C4-2B (cell line): ENCODE measurements at regions not wholly inside any gene's neighbourhood (a gene's known extent, or its start where the extent isn't known, plus 50 kb on each side); places are given as distances from the start of the nearest gene placed in this dataset.
"Not testable (repeated sequence)": the region's sequence is repeated elsewhere in the genome, so short reads cannot be mapped to it uniquely, and the experiment has no call there.

ENCODE experiments used
- H3K27ac ChIP-seq: fragments of 450-650 bp; 2 replicates; pipeline ENCODE4 v1.5.1; 2017
- ZFX ChIP-seq: fragments of 450-650 bp; IDR thresholded peaks from 2 replicates; pipeline ENCODE4 v1.6.1; 2017
- TF ChIP-seq, protein P1 (sequence below): fragments of 450-650 bp; conservative IDR thresholded peaks from 2 replicates; pipeline ENCODE4 v1.5.1; 2017; ENCODE audit warnings: mild to moderate bottlenecking

- no peak for TF ChIP-seq ZFX
- TF ChIP-seq, protein P1, sequence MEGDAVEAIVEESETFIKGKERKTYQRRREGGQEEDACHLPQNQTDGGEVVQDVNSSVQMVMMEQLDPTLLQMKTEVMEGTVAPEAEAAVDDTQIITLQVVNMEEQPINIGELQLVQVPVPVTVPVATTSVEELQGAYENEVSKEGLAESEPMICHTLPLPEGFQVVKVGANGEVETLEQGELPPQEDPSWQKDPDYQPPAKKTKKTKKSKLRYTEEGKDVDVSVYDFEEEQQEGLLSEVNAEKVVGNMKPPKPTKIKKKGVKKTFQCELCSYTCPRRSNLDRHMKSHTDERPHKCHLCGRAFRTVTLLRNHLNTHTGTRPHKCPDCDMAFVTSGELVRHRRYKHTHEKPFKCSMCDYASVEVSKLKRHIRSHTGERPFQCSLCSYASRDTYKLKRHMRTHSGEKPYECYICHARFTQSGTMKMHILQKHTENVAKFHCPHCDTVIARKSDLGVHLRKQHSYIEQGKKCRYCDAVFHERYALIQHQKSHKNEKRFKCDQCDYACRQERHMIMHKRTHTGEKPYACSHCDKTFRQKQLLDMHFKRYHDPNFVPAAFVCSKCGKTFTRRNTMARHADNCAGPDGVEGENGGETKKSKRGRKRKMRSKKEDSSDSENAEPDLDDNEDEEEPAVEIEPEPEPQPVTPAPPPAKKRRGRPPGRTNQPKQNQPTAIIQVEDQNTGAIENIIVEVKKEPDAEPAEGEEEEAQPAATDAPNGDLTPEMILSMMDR, result no peak
- no peak overlapping the region for H3K27ac ChIP-seq
Observed at GRCh38 chr10:60476451-60476850, 86.8 kb upstream of the ANK3 start.

DNA sequence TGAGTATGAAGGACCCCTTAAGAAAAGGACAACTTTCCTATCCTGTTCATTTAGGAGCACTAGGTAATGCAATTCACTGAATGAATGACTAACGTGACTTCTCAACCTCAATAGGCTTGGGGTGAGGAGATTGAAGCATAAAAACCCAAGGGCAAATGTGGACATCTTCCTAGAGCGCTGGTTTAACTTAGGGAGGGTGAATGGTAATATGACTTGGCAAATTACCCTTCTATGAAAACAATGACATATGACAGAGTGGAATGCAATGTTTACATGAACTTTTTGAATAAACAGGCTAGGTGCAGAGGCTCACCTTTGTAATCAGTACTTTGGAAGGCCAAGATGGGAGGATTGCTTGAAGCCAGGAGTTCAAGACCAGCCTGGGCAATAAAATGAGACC lies 83.9 kb upstream of the ANK3 start:
- TF ChIP-seq ZFX, result no peak
- TF ChIP-seq, protein P1, result no peak
- H3K27ac ChIP-seq, result no peak overlapping the region

DNA sequence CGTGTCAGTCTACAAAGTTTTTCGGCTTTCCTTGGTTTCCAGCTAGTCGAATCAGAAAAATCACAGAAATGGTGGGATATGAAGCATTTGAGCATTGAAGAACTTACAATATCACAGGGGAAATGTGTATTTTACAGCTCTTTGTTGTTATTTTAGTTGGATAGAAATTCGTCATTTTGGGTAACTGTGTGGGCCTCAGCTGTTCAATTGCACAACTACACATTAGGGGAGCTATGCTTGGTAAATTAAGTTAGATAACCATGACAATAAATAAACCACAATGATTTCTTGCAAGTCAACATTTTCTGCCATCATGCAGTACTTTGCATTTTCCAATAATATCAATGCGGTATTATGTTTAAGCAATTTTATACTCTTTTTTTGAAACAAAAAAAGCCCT lies 80.4 kb upstream of the ANK3 start:
- TF ChIP-seq ZFX, result no peak
- TF ChIP-seq, protein P1, result no peak
- no peak overlapping the region for H3K27ac ChIP-seq

GRCh38 chr10:60469147-60469546 lies 79.5 kb upstream of the ANK3 start:
- H3K27ac ChIP-seq, result not testable (repeated sequence)

- no peak overlapping the region for H3K27ac ChIP-seq
Observed at GRCh38 chr10:60467202-60467546, 77.5 kb upstream of the ANK3 start.

DNA sequence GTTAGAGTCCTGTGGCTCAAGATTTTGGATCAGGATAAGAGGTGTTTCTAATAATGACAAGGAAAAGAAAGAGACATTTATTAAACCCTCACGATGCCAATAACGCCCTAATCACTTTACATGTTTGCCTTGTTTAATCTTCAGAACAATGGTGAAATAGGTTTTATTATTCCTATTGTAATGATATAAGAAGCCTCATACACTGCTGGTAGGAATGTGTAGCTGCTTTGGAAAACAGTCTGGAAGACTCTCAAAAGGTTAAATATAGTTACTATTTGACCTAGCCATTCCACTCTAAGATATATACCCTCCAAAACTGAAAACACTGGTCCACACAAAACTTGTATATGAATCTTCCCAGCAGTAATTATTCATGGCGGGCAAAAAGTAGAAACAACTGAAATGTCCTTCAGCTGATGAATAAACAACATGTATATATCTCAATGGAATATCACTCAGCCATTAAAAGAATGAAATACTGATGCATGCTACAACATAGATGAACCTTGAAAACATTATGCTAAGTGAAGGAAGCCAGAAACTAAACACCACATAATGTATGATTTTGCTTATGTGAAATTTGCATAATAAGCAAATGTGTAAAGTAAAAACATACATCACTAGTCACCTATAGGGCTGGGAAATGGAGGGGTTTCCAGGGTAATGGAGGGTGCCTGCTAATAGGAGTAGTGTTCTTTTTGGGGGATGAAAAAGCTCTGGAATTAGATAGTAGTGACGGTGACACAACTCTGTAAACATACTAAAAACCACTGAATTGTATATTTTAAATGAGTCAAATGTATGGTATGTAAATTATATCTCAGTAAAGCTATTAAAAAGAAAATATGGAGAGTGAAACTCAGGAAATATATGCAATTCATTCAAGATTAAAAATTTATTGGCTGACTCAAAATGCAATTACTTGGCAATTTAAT lies 76.9 kb upstream of the ANK3 start:
- no peak overlapping the region for H3K27ac ChIP-seq
- TF ChIP-seq, protein P1, result no peak
- TF ChIP-seq ZFX, result no peak

More at GRCh38 chr10:60467202-60467546, 77.5 kb upstream of the ANK3 start:
- no peak for TF ChIP-seq ZFX
- TF ChIP-seq, protein P1, result no peak

DNA sequence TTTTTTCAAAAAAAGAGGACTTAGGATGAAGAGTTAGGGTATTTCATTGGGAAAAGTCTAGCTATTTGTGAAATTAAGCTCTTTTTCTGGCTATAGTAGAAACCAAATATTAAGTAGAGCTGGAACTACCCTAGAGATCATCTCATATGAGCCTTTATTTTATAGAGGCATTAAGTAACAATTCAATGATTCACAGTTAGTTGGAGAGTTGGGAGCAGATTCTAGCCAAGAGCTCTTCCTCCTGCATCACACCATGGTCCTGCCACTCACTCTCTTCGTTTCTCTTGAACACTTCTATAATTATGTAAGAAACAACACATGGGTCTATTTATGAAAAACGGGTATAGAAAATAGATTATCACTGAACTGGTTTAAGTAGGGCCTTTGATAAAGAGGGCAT lies 76.1 kb upstream of the ANK3 start:
- no peak overlapping the region for H3K27ac ChIP-seq

More for the DNA sequence above, 76.1 kb upstream of the ANK3 start:
- no peak for TF ChIP-seq ZFX
- TF ChIP-seq, protein P1, result no peak
